ENCODE measurements at regions not wholly inside any gene's neighbourhood (a gene's known extent, or its start where the extent isn't known, plus 50 kb on each side); places are given as distances from the start of the nearest gene placed in this dataset.
"Not testable (repeated sequence)": the region's sequence is repeated elsewhere in the genome, so short reads cannot be mapped to it uniquely, and the experiment has no call there.

GRCh38 chr9:85872463-85872862, 68.5 kb upstream of the NAA35 start:
- intact Hi-C loops (cut with DNase I; ENCODE audit: low total_unique reads), result no loop called here
- TF ChIP-seq POLR2AphosphoS5 (IDR thresholded peaks at IDR 0.05) (no peak), CTCF (IDR thresholded peaks at IDR 0.05 in 8 of 11, conservative IDR thresholded peaks at IDR 0.05 in 3 of 11) (no peak), POLR2A (IDR thresholded peaks at IDR 0.05) (no peak)
- no peak overlapping the region for H3K27ac ChIP-seq
- no peaks in the 10 kb centered on the region for H3K27me3 ChIP-seq (replicated peaks in 1 of 7)
- no peaks in the 10 kb centered on the region for H3K4me1 ChIP-seq
- H3K4me3 ChIP-seq, result no peak overlapping the region
- H3K36me3 ChIP-seq, result no peaks in the 10 kb centered on the region
- 95 to 97% (median 95%) methylated on average over 6 of the region's 6 CpGs for WGBS, 5 donors
- no peaks in the 10 kb centered on the region for H3K9me3 ChIP-seq
- DNase-seq, result no peak

GRCh38 chr9:85876628-85877027, 64.3 kb upstream of the NAA35 start:
- no peak for DNase-seq
- no peaks in the 10 kb centered on the region for H3K9me3 ChIP-seq
- intact Hi-C loops (cut with DNase I; ENCODE audit: low total_unique reads), result no loop called here
- no peaks in the 10 kb centered on the region for H3K4me1 ChIP-seq
- peaks cover 0 to 3% (median 0%) of the 10 kb centered on the region in 6 donors for H3K36me3 ChIP-seq
- no peaks in the 10 kb centered on the region for H3K27me3 ChIP-seq (replicated peaks in 1 of 7)
- no peak overlapping the region for H3K27ac ChIP-seq
- TF ChIP-seq CTCF (IDR thresholded peaks at IDR 0.05 in 8 of 11, conservative IDR thresholded peaks at IDR 0.05 in 3 of 11) (no peak), POLR2AphosphoS5 (IDR thresholded peaks at IDR 0.05) (no peak), POLR2A (IDR thresholded peaks at IDR 0.05) (no peak)
- H3K4me3 ChIP-seq, result no peak overlapping the region

GRCh38 chr9:85878872-85879597, 61.9 kb upstream of the NAA35 start:
- intact Hi-C loops (cut with DNase I; ENCODE audit: low total_unique reads), result not testable (repeated sequence)

DNA sequence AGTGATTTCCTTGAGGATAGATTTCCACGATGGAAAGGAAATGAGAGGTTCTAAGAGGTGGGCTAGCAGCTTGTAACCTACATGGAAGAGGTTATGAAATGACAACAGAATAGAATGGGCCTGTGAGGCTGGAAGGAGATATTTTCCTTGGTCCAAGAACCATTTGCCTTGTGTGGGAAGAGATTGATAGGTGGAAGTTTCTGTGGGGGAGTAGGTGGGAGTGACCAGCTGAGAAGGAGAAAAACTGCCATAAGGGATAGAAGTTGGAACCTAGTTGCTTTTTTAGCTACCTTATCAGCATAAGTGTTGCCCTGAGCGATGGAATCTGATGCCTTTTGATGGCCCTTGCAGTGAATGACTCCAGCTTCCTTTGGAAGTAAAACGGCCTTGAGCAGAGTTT, 60.4 kb upstream of the NAA35 start:
- H3K4me1 ChIP-seq; H3K27me3 ChIP-seq (replicated peaks in 1 of 7); DNase-seq; H3K4me3 ChIP-seq; H3K27ac ChIP-seq; intact Hi-C loops (cut with DNase I; ENCODE audit: low total_unique reads): not testable (repeated sequence)
- WGBS, 5 donors, result 63 to 70% (median 69%) methylated on average over 3 of the region's 3 CpGs
- H3K9me3 ChIP-seq, result peaks cover 0 to 11% (median 2%) of the 10 kb centered on the region in 8 donors
- H3K36me3 ChIP-seq, result peaks cover 0 to 26% (median 0%) of the 10 kb centered on the region in 6 donors

More at GRCh38 chr9:85878872-85879597, 61.9 kb upstream of the NAA35 start:
- DNase-seq; H3K9me3 ChIP-seq; H3K4me1 ChIP-seq; H3K4me3 ChIP-seq; H3K27ac ChIP-seq; H3K27me3 ChIP-seq (replicated peaks in 1 of 7): not testable (repeated sequence)
- peaks cover 0 to 20% (median 0%) of the 10 kb centered on the region in 6 donors for H3K36me3 ChIP-seq
- 80 to 87% (median 86%) methylated on average over 5 of the region's 5 CpGs for WGBS, 5 donors

- Histone ChIP-seq H3K27ac (no peak overlapping the region), H3K4me3 (no peak overlapping the region), H3K27me3 (replicated peaks in 1 of 7) (no peaks in the 10 kb centered on the region), H3K9me3 (peaks cover 0 to 11% (median 2%) of the 10 kb centered on the region in 8 donors), H3K36me3 (peaks cover 0 to 26% (median 0%) of the 10 kb centered on the region in 6 donors), H3K4me1 (no peaks in the 10 kb centered on the region)
- DNase-seq, result no peak
- TF ChIP-seq CTCF (IDR thresholded peaks at IDR 0.05 in 8 of 11, conservative IDR thresholded peaks at IDR 0.05 in 3 of 11), result no peak
- intact Hi-C loops (cut with DNase I; ENCODE audit: low total_unique reads), result no loop called here
- 92 to 97% (median 94%) methylated on average over 8 of the region's 8 CpGs for WGBS, 5 donors
Measured at GRCh38 chr9:85884256-85884655, 56.7 kb upstream of the NAA35 start.
